ENCODE measurements at regions not wholly inside any gene's neighbourhood (a gene's known extent, or its start where the extent isn't known, plus 50 kb on each side); places are given as distances from the start of the nearest gene placed in this dataset.
A peak's percentile ranks its signal among the peaks of the same experiment; 100 is the strongest.

DNA sequence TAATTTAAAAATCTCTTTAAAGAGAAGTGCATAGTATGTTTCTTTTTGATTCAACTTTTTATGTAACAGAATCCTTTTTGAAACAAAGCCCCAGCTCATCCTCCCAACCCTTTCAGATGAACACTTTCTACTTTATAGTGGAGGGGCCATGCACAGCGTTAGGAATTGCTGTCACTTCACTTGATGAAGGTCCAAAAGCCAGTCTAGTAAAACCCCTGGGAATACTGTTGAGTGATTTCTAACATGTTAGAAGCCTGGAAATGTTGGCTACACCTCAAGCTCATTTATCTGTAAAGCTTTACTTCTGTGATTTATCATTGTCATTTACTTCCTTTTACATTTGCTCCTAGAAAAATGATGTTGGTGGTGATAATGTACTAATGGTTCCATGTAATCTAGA is 1608.9 kb upstream of the TENM3 start:
- no peak overlapping the region for H3K4me3 ChIP-seq (ENCODE audit: low read length)
- H3K27me3 ChIP-seq (ENCODE audit: control insufficient read depth, insufficient read depth), result no peaks in the 10 kb centered on the region
- DNase-seq (no peak), ATAC-seq (no peak)
- no peak overlapping the region for H3K27ac ChIP-seq (ENCODE audit: low read length)
- intact Hi-C loops (cut with DNase I), result no loop called here
- H3K4me1 ChIP-seq (ENCODE audit: control insufficient read depth, insufficient read depth, low read length), result no peaks in the 10 kb centered on the region
- no peaks in the 10 kb centered on the region for H3K9me3 ChIP-seq (ENCODE audit: control insufficient read depth, low read length)
- 20% methylated on average over 1 of the region's 1 CpG for WGBS

DNA sequence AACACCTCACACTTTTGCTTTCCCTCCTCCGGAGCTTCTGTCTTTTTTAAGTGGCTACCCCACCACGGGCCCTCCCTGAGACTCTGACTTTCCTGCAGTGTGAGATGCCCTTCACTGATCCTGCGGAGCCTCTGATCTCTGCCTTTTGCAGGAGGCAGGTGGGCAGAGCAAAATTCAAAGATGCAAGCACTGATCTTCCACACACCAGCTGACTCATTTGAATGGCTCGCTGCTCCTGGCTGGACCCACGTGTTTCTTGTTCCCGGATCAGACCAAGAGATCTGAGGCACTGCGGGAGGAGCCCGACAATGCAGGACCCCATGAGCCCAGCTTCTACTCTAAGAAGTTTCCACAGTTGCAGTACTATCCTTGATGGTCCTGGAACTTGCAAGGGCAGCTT is 1607.9 kb upstream of the TENM3 start:
- Histone ChIP-seq H3K27me3 (ENCODE audit: control insufficient read depth, insufficient read depth) (no peaks in the 10 kb centered on the region), H3K9me3 (ENCODE audit: control insufficient read depth, low read length) (no peaks in the 10 kb centered on the region), H3K4me1 (ENCODE audit: control insufficient read depth, insufficient read depth, low read length) (no peaks in the 10 kb centered on the region), H3K27ac (ENCODE audit: low read length) (no peak overlapping the region), H3K4me3 (ENCODE audit: low read length) (no peak overlapping the region)
- DNase-seq (no peak), ATAC-seq (no peak)
- 60% methylated on average over 8 of the region's 8 CpGs for WGBS
- intact Hi-C loops (cut with DNase I), result no loop called here

DNA sequence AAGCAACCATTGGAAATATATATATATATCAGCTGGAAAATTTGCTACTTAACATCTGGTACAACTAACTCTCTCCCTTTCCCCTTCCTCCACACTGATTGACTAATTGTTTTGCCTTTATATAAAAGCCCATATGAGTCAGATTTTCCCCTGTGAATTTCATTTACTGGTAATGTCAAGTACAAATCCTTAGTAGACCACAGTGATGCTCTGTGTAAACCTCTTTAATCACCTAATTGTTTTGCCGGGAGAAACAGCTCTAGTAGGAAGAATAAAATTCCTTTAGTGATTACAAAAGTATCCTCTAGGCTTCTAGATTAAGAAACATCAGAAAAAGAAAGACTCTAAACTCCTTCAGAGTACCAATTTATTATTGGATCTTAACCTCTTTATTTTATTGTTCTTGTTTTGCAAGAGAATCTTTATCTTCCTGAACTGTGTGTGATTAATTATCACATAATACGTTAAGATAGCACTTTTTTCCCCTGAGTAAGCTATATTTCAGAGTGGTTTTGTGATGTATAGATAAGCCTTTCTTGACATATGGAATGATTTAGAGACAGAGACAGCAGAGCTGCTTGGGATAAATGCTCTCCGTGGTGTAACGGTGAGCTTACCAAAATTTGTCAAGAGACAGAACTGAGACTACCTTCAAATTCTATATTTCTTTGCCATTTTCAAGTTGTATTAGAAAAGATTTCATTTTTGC is 1606.4 kb upstream of the TENM3 start:
- no peak overlapping the region for H3K4me3 ChIP-seq (ENCODE audit: low read length)
- intact Hi-C loops (cut with DNase I), result no loop called here
- H3K9me3 ChIP-seq (ENCODE audit: control insufficient read depth, low read length), result no peaks in the 10 kb centered on the region
- ATAC-seq (no peak), DNase-seq (no peak)
- no peak overlapping the region for H3K27ac ChIP-seq (ENCODE audit: low read length)
- no peaks in the 10 kb centered on the region for H3K4me1 ChIP-seq (ENCODE audit: control insufficient read depth, insufficient read depth, low read length)
- 52% methylated on average over 4 of the region's 4 CpGs for WGBS
- no peaks in the 10 kb centered on the region for H3K27me3 ChIP-seq (ENCODE audit: control insufficient read depth, insufficient read depth)

DNA sequence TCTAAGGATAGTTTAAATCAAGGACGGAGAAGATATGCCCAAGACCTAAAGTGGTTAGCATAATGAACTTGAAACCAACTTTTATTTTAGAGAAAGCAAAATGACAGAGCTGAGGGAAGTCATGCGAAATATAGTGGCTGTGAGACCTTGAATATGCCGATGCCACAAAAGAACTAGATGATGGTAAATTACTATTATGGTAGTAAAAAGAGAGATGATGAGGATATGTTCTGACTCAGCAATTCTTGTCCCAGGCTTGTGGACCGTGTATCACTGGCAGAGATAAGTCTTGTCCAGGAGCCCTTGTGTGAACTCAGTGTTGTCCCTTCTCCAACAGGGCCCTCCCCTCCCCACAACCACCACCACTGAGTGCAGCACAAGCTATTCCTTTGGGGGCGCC is 1605.6 kb upstream of the TENM3 start:
- DNase-seq (no peak), ATAC-seq (no peak)
- Histone ChIP-seq H3K27me3 (ENCODE audit: control insufficient read depth, insufficient read depth) (no peaks in the 10 kb centered on the region), H3K4me1 (ENCODE audit: control insufficient read depth, insufficient read depth, low read length) (no peaks in the 10 kb centered on the region), H3K27ac (ENCODE audit: low read length) (no peak overlapping the region), H3K9me3 (ENCODE audit: control insufficient read depth, low read length) (no peaks in the 10 kb centered on the region), H3K4me3 (ENCODE audit: low read length) (no peak overlapping the region)
- intact Hi-C loops (cut with DNase I), result no loop called here
- 74% methylated on average over 5 of the region's 5 CpGs for WGBS

DNA sequence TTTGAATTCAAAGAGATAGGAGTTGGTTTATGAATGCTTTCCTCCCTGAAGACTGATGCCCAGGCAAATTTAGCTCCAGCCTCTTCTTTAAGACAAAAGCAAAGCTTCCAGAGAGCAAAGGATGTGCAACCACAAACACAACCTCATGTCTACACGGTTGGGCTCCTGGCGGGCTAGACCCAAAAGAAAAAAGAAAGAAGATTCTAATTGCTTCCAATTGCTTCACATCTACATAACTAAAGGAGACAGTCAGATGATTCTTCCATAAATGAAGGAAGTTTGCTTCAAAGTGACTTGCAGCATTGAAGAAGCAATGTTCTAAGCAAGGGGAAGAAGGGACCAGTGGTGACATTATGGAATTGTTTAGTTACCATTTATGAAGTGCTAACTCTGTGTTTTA is 1603.0 kb upstream of the TENM3 start:
- Histone ChIP-seq H3K27ac (ENCODE audit: low read length) (no peak overlapping the region), H3K9me3 (ENCODE audit: control insufficient read depth, low read length) (no peaks in the 10 kb centered on the region), H3K4me3 (ENCODE audit: low read length) (no peak overlapping the region), H3K27me3 (ENCODE audit: control insufficient read depth, insufficient read depth) (no peaks in the 10 kb centered on the region), H3K4me1 (ENCODE audit: control insufficient read depth, insufficient read depth, low read length) (no peaks in the 10 kb centered on the region)
- 42% methylated on average over 2 of the region's 2 CpGs for WGBS
- intact Hi-C loops (cut with DNase I), result no loop called here
- ATAC-seq, result no peak
- no peak for DNase-seq

DNA sequence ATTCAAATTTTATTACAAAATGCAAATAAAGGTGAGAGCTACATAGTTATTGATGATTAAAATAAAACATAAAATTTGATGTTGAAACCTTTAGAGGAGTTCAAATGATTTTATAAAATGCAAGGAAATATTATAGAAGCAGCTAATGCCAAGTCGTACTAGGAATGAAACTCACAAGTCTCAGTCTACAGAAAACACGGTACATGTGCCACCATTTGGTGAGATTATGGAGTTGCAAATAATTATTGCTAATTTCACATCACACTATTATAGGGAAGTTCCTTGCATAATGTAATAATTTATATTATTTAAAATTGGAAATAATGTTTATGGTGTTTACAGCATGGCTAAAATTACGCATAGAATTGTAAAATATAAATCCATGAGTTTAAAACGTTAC is 1601.7 kb upstream of the TENM3 start:
- H3K4me3 ChIP-seq (ENCODE audit: low read length), result no peak overlapping the region
- no peak for ATAC-seq
- no peak for DNase-seq
- H3K27me3 ChIP-seq (ENCODE audit: control insufficient read depth, insufficient read depth), result no peaks in the 10 kb centered on the region
- H3K27ac ChIP-seq (ENCODE audit: low read length), result no peak overlapping the region
- no peaks in the 10 kb centered on the region for H3K9me3 ChIP-seq (ENCODE audit: control insufficient read depth, low read length)
- no peaks in the 10 kb centered on the region for H3K4me1 ChIP-seq (ENCODE audit: control insufficient read depth, insufficient read depth, low read length)
- intact Hi-C loops (cut with DNase I), result no loop called here
- 59% methylated on average over 4 of the region's 4 CpGs for WGBS

DNA sequence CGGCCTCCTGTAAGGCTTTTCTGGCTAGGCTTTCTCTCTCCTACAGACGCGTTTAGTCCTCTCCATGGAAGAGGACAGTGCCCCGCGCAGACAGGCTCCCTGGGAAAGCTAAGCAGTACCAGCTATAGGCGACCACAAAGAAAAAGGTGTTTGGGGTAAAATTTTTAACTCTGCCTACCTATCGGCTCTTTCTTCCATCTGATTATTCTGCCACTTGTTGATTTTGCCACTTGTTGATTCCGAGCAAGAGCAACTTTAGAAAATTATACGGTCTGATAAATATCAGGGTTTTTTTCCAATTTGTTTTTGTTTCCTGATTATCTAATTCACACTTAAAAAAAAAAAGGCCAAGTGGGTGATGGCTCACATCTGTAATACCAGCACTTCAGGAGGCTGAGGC is 1600.5 kb upstream of the TENM3 start:
- Histone ChIP-seq H3K27me3 (ENCODE audit: control insufficient read depth, insufficient read depth) (no peaks in the 10 kb centered on the region), H3K4me1 (ENCODE audit: control insufficient read depth, insufficient read depth, low read length) (no peaks in the 10 kb centered on the region), H3K27ac (ENCODE audit: low read length) (no peak overlapping the region), H3K4me3 (ENCODE audit: low read length) (no peak overlapping the region), H3K9me3 (ENCODE audit: control insufficient read depth, low read length) (no peaks in the 10 kb centered on the region)
- ATAC-seq (no peak), DNase-seq (no peak)
- intact Hi-C loops (cut with DNase I), result no loop called here
- WGBS, result 90% methylated on average over 9 of the region's 9 CpGs

DNA sequence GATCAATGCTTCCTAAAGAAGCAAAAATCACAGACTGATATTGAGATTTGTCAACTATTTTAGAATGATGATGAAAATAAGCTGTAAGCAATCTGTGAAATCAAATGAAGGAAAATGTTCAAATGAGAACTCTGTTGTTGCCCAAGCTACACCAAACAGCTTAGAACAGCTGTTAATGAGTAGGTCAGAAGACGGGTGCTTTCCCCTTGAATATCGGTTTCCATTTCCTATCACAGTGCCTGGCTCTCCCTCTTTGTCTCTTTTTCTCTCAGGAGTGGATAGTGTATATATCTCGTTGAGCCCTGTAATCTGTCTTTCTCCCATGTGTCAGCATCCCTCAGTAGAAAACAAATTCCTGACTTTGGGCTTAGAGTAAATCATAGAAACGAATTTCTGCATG is 1592.9 kb upstream of the TENM3 start:
- H3K27me3 ChIP-seq (ENCODE audit: control insufficient read depth, insufficient read depth), result no peaks in the 10 kb centered on the region
- no peak for DNase-seq
- no peaks in the 10 kb centered on the region for H3K9me3 ChIP-seq (ENCODE audit: control insufficient read depth, low read length)
- H3K4me1 ChIP-seq (ENCODE audit: control insufficient read depth, insufficient read depth, low read length), result no peaks in the 10 kb centered on the region
- no peak for ATAC-seq
- no peak overlapping the region for H3K27ac ChIP-seq (ENCODE audit: low read length)
- WGBS, result 45% methylated on average over 4 of the region's 4 CpGs
- no peak overlapping the region for H3K4me3 ChIP-seq (ENCODE audit: low read length)
- intact Hi-C loops (cut with DNase I), result no loop called here

DNA sequence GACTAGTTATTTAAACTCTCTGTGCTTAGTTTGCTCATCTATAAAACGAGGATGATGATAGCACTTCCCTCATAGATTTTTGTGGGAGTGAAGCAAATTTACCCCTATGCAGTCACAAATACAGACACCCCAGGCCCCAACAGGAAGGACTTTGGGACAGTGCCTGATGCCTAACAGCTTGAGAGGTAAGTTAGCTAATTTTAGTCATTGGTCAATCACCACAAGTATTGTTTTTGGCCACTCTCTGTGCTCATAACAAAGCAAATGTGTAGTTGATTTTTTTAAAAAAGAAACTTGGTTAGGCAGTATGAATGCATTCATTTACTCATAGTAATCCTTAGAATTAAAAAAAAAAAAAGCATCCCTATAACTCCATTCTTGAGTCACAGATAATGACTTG is 1590.7 kb upstream of the TENM3 start:
- no peaks in the 10 kb centered on the region for H3K27me3 ChIP-seq (ENCODE audit: control insufficient read depth, insufficient read depth)
- DNase-seq, result no peak
- no peak for ATAC-seq
- no peaks in the 10 kb centered on the region for H3K9me3 ChIP-seq (ENCODE audit: control insufficient read depth, low read length)
- WGBS, result 69% methylated on average over 1 of the region's 1 CpG
- no peak overlapping the region for H3K27ac ChIP-seq (ENCODE audit: low read length)
- no peak overlapping the region for H3K4me3 ChIP-seq (ENCODE audit: low read length)
- intact Hi-C loops (cut with DNase I), result no loop called here
- no peaks in the 10 kb centered on the region for H3K4me1 ChIP-seq (ENCODE audit: control insufficient read depth, insufficient read depth, low read length)

DNA sequence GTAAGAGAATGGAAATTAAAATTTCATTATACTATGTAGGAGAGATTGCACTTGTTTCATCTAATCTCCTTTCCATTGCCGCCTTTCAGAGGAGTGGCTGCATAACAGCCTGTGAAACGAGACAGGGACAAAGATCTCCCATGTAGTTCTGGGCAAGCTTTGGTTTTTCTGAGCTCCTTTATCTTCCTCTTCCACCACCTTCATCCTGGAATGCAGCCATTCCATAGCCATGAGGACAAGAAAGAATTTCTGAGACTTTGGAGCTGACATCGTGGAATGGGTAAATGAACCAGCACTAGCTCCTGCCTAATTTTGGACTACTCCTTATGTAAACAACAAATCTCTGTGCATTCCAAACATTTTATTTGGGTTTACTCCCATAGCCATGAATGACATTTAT is 1587.3 kb upstream of the TENM3 start:
- H3K4me3 ChIP-seq (ENCODE audit: low read length), result no peak overlapping the region
- WGBS, result 27% methylated on average over 3 of the region's 3 CpGs
- ATAC-seq, result no peak
- H3K27ac ChIP-seq (ENCODE audit: low read length), result no peak overlapping the region
- no peaks in the 10 kb centered on the region for H3K9me3 ChIP-seq (ENCODE audit: control insufficient read depth, low read length)
- H3K4me1 ChIP-seq (ENCODE audit: control insufficient read depth, insufficient read depth, low read length), result no peaks in the 10 kb centered on the region
- H3K27me3 ChIP-seq (ENCODE audit: control insufficient read depth, insufficient read depth), result no peaks in the 10 kb centered on the region
- no peak for DNase-seq
- intact Hi-C loops (cut with DNase I), result no loop called here

DNA sequence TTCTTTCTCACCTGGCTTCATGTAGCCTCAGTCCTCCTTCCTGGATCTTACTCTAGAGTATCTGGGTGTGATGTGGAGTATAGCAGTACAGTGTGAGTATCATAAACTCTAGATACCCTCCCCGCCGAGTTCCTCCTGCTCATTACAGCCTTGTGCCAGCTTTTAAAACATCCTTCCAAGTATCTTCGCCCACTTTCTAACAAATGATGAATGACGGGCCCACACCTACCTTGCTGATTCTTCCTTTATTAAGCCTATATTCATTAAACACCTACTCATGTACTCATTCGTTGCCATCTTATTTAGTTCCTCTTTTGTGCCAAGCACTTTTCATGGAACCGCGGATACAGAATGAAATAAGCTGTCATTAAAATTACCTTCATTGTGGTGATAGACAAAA is 1585.3 kb upstream of the TENM3 start:
- 92% methylated on average over 7 of the region's 7 CpGs for WGBS
- no peak overlapping the region for H3K27ac ChIP-seq (ENCODE audit: low read length)
- H3K27me3 ChIP-seq (ENCODE audit: control insufficient read depth, insufficient read depth), result no peaks in the 10 kb centered on the region
- intact Hi-C loops (cut with DNase I), result no loop called here
- H3K4me1 ChIP-seq (ENCODE audit: control insufficient read depth, insufficient read depth, low read length), result no peaks in the 10 kb centered on the region
- ATAC-seq (no peak), DNase-seq (no peak)
- no peak overlapping the region for H3K4me3 ChIP-seq (ENCODE audit: low read length)
- H3K9me3 ChIP-seq (ENCODE audit: control insufficient read depth, low read length), result no peaks in the 10 kb centered on the region

DNA sequence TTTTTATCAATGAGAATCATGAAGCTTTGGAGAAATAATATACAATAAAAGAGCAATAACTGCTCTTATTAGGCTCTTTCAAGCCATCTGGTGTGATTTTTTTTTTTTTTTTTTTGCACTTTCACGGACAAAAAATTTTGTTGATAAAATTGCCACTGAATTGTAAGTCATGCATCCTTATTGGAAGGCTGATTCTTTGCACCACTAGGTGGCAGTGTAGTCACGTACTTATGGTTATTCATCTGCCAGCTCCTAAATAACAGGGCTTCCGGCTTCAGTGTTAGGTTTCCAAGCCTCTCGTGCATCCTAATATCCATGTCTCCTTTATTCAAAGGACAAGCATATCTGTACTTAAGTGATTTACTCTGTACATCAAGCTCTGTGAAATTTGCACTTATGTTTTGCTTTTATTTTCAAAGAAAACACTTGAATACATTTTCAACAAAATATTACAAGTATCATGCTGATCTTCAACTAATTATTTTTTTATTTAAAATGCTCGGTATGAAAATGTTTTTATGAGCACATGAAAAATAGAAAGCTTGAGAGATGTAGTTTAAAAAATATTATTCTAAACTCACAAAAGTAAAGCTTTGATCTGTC is 1578.3 kb upstream of the TENM3 start:
- Histone ChIP-seq H3K4me3 (ENCODE audit: low read length) (no peak overlapping the region), H3K27me3 (ENCODE audit: control insufficient read depth, insufficient read depth) (no peaks in the 10 kb centered on the region), H3K9me3 (ENCODE audit: control insufficient read depth, low read length) (no peaks in the 10 kb centered on the region), H3K27ac (ENCODE audit: low read length) (no peak overlapping the region), H3K4me1 (ENCODE audit: control insufficient read depth, insufficient read depth, low read length) (no peaks in the 10 kb centered on the region)
- intact Hi-C loops (cut with DNase I), result no loop called here
- DNase-seq (peak in 2 of 3 donors; percentile 34 to 37), ATAC-seq (peak; percentile 57 to 62)
- WGBS, result 12% methylated on average over 5 of the region's 5 CpGs
